H1 (cell line): ENCODE measurements at regions not wholly inside any gene's neighbourhood (a gene's known extent, or its start where the extent isn't known, plus 50 kb on each side); places are given as distances from the start of the nearest gene placed in this dataset.

Experiments used
- EP300 ChIP-seq, 2 experiments: IDR thresholded peaks; 1 replicate in 1 of 2; 2 replicates in 1 of 2; pipeline ENCODE4 v1.6.1; 2011 to 2012; ENCODE audit warnings: low read depth in 2 of 2, low read length in 2 of 2, mild to moderate bottlenecking in 2 of 2, borderline replicate concordance in 1 of 2, inconsistent platforms in 1 of 2, moderate library complexity in 1 of 2
- RAD21 ChIP-seq, 2 experiments: IDR thresholded peaks in 1 of 2; conservative IDR thresholded peaks in 1 of 2; 2 replicates each; pipeline ENCODE4 v1.6.1; 2011; ENCODE audit warnings: low read depth in 2 of 2, low read length in 2 of 2, improper control_type of control experiment in 1 of 2, inconsistent platforms in 1 of 2, mild to moderate bottlenecking in 1 of 2, moderate library complexity in 1 of 2
- ZNF274 ChIP-seq: IDR thresholded peaks from 2 replicates; pipeline ENCODE4 v1.7.0; 2012; ENCODE audit warnings: low read length, borderline replicate concordance; ENCODE audit errors: extremely low read depth

GRCh38 chr12:105783983-105784947, 354.5 kb downstream of the NUAK1 start (continued):
- TF ChIP-seq EP300 (IDR thresholded peaks at IDR 0.05; ENCODE audit: borderline replicate concordance in 1 of 2, low read depth in 2 of 2, low read length in 2 of 2) (no peak), RAD21 (IDR thresholded peaks at IDR 0.05 in 1 of 2, conservative IDR thresholded peaks at IDR 0.05 in 1 of 2; ENCODE audit: low read depth in 2 of 2, low read length in 2 of 2) (no peak), ZNF274 (no peak)
